ENCODE measurements at regions not wholly inside any gene's neighbourhood (a gene's known extent, or its start where the extent isn't known, plus 50 kb on each side); places are given as distances from the start of the nearest gene placed in this dataset.

DNA sequence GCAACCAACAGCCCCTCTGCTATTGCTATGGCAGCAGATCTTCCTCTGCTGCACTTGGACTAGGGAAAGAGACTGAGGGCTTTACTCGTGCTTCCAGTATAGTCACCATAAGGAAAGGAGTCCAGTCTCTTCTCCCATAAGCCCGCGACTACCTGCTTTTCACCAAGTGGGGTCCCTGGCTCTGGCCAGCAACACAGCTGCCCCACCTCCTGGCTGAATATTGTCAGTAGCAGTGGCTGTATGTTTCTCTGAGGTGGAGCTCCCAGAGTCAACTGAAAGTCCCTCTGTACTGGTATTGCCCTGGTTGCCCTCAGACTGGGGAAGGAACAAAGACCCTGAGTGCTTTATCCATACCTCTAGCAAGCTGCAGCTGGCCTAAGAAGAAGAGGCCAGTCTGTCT lies 719.6 kb downstream of the SQOR start:
- TF ChIP-seq EZH2 (IDR thresholded peaks at IDR 0.05; ENCODE audit: borderline replicate concordance, control insufficient read depth, low read depth, low read length) (no peak), CHD2 (IDR thresholded peaks at IDR 0.05; ENCODE audit: borderline replicate concordance, low read depth, low read length) (no peak), POU2F2 (IDR thresholded peaks at IDR 0.05; ENCODE audit: borderline replicate concordance, low read depth, low read length) (no peak), SUZ12 (IDR thresholded peaks at IDR 0.05; ENCODE audit: unreplicated experiment) (no peak)

Measured in GM12878 (cell line).